ENCODE measurements at regions not wholly inside any gene's neighbourhood (a gene's known extent, or its start where the extent isn't known, plus 50 kb on each side); places are given as distances from the start of the nearest gene placed in this dataset.

DNA sequence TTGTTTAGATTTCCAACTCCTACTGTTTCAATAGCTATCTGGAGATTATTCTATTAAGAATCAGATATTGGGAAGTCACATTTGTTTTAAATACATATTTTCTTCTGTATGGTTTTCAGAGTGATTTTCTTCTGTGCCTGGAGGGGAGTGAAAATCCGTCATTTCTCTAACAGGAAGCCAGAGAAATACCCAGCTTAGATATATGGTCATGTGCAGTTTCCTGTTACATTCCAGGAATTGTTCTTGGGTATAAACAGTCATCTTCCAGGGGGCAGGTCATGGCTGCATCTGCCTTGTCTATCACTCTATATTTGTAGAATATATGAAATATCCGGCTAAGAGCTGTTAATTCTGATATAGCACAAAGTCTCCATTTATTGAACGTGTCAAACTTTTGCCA is 77.5 kb upstream of the MIR17HG start:
- DNase-seq (ENCODE audit: low spot score in 2 of 2): no peak
- Histone ChIP-seq H3K9me3 (peaks cover 0 to 3% of the 10 kb centered on the region in 2 donors), H3K27me3 (no peaks in the 10 kb centered on the region), H3K4me3 (no peak overlapping the region), H3K27ac (no peak overlapping the region), H3K4me1 (no peaks in the 10 kb centered on the region), H3K36me3 (no peaks in the 10 kb centered on the region)
- TF ChIP-seq, protein P1, sequence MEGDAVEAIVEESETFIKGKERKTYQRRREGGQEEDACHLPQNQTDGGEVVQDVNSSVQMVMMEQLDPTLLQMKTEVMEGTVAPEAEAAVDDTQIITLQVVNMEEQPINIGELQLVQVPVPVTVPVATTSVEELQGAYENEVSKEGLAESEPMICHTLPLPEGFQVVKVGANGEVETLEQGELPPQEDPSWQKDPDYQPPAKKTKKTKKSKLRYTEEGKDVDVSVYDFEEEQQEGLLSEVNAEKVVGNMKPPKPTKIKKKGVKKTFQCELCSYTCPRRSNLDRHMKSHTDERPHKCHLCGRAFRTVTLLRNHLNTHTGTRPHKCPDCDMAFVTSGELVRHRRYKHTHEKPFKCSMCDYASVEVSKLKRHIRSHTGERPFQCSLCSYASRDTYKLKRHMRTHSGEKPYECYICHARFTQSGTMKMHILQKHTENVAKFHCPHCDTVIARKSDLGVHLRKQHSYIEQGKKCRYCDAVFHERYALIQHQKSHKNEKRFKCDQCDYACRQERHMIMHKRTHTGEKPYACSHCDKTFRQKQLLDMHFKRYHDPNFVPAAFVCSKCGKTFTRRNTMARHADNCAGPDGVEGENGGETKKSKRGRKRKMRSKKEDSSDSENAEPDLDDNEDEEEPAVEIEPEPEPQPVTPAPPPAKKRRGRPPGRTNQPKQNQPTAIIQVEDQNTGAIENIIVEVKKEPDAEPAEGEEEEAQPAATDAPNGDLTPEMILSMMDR (IDR thresholded peaks at IDR 0.05): no peak
- intact Hi-C loops (cut with DNase I): no loop called here

GRCh38 chr13:91272235-91272777 is 75.2 kb upstream of the MIR17HG start:
- H3K27me3 ChIP-seq: no peaks in the 10 kb centered on the region
- TF ChIP-seq, protein P1 (IDR thresholded peaks at IDR 0.05): no peak
- no peaks in the 10 kb centered on the region for H3K36me3 ChIP-seq

DNA sequence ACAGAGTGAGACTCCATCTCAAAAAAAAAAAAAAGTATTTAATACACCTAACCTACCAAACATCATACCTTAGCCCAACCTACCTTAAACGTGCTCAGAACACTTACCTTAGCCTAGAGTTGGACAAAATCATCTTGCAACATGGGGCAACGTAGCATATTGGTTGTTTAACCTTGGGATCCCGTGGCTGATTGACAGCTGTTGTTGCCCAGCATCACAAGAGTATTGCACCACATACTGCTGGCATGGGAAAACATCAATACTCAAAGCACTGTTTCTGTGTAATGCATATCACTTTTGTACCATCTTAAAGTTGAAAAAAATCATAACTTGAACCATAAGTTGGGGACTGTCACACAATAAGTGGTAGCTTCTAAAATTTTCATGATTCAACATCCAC is 73.8 kb upstream of the MIR17HG start:
- H3K9me3 ChIP-seq: no peaks in the 10 kb centered on the region
- no peaks in the 10 kb centered on the region for H3K27me3 ChIP-seq
- TF ChIP-seq, protein P1 (IDR thresholded peaks at IDR 0.05): no peak
- intact Hi-C loops (cut with DNase I): no loop called here
- H3K36me3 ChIP-seq: no peaks in the 10 kb centered on the region
- H3K4me3 ChIP-seq: no peak overlapping the region
- H3K27ac ChIP-seq: no peak overlapping the region
- no peaks in the 10 kb centered on the region for H3K4me1 ChIP-seq
- DNase-seq (ENCODE audit: low spot score in 2 of 2): no peak

More at GRCh38 chr13:91272235-91272777, 75.2 kb upstream of the MIR17HG start:
- H3K4me1 ChIP-seq: no peaks in the 10 kb centered on the region
- DNase-seq (ENCODE audit: low spot score in 2 of 2): no peak
- no peak overlapping the region for H3K4me3 ChIP-seq
- H3K9me3 ChIP-seq: no peaks in the 10 kb centered on the region
- no peak overlapping the region for H3K27ac ChIP-seq
- intact Hi-C loops (cut with DNase I): no loop called here

- DNase-seq (ENCODE audit: low spot score in 2 of 2): no peak
- Histone ChIP-seq H3K4me3 (no peak overlapping the region), H3K4me1 (no peaks in the 10 kb centered on the region), H3K36me3 (no peaks in the 10 kb centered on the region), H3K9me3 (no peaks in the 10 kb centered on the region), H3K27ac (no peak overlapping the region), H3K27me3 (no peaks in the 10 kb centered on the region)
- intact Hi-C loops (cut with DNase I): no loop called here
- TF ChIP-seq, protein P1 (IDR thresholded peaks at IDR 0.05): no peak
These were observed 70.3 kb upstream of the MIR17HG start for GRCh38 chr13:91277013-91277676.

DNA sequence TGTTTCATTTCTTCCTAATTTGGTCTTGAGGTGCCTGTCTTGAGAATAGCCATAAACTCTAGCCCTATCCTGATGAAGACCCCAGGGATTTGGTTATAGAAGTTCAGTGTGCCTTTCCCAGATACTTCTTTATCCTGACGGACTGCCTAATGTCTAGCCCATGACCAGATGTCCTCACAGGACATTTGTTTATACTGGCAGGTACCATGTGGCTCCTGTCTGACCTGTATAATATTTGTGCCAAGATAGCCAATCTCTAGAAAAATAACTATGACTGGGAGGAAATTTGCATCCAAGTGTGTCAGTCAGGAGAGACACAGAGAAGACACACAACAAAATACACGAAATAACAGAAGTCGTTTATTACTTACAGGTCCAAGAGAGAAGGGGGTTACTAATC is 69.2 kb upstream of the MIR17HG start:
- H3K27me3 ChIP-seq: no peaks in the 10 kb centered on the region
- H3K9me3 ChIP-seq: no peaks in the 10 kb centered on the region
- no peaks in the 10 kb centered on the region for H3K36me3 ChIP-seq
- TF ChIP-seq, protein P1 (IDR thresholded peaks at IDR 0.05): no peak
- no peaks in the 10 kb centered on the region for H3K4me1 ChIP-seq
- no peak overlapping the region for H3K4me3 ChIP-seq
- DNase-seq (ENCODE audit: low spot score in 2 of 2): no peak
- intact Hi-C loops (cut with DNase I): no loop called here
- H3K27ac ChIP-seq: no peak overlapping the region
